Fibroblast of skin of right biceps (primary cell): ENCODE measurements at regions not wholly inside any gene's neighbourhood (a gene's known extent, or its start where the extent isn't known, plus 50 kb on each side); places are given as distances from the start of the nearest gene placed in this dataset.

Experiments
- DNase-seq: peaks from one replicate; pipeline ENCODE4 v3.0.0-alpha.2; 2013

DNA sequence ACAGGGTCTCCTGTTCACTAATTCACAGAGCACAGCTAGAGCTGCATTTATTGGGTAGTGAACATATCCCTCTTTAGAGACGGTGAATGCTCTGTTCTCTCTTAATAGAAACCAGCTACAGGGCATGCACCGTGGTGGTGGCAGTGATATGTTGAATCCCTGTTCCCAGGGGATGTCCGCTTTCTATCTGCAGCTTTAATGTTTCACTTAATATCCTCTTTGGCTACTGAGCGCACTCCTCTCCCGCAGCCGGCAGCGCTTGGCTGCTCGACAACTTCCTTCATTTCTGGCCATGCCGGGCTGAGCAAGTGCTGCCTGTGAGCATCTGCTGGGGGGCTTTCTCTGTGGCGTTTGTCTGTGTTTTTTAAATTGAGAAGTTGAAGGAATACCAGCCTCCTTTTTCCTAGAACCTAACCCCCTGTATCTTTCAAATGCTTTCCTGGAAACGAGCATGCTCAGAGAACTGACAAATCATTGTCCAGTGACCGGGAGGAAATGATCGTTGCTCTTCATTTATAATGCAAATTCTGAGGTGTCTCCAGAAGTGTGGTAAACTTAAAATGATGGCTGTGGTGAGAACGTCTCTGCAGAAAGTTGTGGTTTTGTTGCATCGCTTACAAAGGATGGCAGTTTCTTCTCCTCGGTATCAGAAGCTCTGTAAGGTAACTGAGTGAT is 297.9 kb downstream of the UTRN start:
- DNase-seq: peak; percentile 36

DNA sequence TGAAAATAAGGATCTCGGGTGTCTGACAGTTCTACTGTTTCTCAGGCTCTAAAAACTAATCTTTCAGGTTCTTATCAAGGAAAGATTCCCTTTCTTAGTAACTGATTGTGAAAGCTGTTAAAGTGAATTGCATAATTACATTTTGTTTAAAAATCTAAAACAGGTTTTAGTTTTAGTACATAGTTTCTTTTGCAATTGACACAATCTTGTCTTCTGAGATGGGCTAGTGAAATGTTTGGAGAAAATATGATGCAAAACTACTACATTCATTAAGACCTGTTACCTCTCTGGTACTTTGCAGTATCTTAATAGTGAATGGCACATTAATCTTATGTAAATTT is 298.4 kb downstream of the UTRN start:
- no peak for DNase-seq

DNA sequence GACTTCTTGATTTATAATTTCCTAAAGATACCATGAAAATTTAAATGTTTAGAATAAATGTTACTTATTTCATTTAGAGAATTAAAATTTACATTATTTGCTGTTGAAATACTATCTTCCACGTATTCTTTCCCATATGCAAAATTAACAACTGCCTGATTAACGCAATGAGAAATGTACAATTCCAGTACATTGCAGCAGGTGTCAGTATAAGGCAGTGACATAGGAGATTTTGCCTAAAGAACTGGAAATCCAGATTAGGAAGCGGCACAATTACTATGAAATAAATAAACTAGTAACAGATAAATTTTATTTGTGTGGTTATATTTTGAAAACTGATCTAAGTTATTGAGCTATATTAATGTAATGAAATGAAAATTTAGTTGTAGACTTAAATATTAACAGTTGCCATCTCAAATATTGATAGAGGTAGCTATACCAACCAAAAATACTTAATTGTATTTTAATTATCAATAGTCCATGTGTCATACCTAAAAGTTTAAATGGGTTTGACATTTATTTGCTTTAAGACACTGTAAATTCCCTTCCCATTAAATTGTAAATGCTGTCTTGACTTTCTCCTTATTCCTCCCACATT is 300.2 kb downstream of the UTRN start:
- peak; percentile 45 for DNase-seq

DNA sequence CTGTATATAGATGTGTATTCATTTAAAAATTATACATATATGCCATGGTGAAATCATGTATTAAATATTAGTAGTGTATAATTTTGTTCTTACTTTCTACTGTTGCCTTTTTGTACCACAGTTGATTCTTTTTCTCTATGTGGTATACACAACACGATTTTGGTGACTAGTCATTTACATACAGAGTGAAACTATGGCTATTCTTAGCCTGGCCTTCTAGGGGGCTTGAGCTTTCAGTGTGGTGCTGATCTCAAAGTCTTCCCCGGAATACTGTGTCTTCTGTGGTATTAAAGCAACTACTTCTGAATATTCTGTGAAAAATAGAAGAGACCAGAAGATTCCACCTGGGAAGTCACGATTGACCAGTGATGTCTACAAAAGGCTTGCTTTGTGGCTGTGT is 301.9 kb downstream of the UTRN start:
- no peak for DNase-seq

DNA sequence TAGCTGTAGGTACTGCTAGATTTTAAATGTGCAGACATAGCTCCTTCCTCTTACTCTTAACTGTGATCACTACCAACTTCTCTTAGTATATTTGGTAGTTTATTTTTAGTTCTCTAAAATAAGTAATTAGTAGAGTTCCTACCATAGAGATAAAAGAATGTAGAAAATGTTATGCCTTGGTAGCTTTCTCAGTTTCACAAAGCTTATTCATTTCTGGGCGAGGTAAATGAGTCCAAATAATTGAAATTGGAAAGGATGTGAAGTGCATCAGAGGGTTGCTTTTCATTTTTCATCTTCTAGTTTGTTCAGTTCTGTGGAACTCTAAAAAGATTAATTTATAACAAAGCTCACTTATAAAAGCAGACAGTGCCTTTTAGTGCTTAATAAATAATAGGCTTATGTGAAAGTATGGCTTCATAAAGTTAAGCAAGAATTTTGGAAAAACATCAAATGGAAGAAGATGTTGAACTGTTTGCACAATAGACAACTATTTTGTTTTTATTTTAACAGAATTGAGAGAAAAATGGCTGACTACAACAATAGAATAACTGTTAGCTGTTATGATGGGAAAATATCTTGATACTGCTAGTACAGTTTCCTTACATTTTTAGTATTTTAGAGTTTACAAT is 303.7 kb downstream of the UTRN start:
- no peak for DNase-seq

DNA sequence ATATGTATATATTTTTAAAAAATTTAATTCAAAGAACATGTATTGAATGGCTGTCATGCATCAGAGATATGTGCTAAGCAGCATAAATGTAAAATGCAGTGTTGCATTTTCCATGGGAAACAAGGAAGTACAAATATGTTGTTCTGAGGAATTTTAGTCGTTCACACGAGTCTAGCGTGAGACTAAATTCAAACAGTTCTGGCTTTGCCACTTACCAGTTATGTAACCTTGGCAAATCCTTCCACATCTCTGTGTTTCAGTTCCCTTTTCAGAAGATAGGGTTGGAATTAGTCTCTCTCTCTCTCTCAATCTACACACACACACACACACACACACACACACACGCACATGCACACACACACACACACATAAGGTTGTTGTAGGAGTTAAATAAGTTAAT is 305.4 kb downstream of the UTRN start:
- DNase-seq: no peak

DNA sequence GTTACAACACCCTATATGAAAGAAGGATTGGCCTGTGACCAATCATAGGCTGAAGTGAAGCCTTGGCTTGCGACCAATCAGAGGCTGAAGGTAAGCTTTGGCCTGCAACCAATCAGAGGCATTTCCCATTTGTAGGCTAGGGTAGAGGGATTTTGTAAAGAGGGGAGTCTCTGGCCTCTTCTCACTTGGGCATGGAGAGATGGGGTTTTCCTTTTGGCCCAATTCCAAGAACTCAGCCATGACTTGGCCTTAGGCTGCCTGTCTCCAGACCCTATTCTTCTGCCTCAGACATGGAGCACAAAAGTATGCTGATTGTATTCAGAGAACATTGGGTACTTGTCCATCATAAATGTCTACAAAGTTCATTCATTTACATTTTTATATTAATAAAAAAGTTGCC is 308.3 kb downstream of the UTRN start:
- no peak for DNase-seq

DNA sequence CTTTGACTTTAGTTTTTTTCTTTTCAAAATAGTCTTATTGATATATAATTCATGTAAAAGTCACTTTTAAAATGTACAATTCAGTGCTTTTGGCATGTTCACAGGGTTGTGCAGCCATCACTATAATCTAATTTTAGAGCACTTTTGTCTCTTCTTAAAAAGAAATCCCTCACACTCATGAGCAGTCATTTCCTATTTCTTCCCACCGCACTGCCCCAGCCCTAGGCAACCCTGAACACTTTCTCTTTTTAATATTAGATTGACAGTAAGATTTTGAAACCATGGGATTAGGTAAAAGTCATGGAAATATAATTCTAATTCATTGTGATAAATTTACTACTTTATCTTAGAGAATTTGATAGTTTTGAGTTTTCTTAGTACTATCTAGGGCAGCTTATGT is 309.4 kb downstream of the UTRN start:
- DNase-seq: no peak

DNA sequence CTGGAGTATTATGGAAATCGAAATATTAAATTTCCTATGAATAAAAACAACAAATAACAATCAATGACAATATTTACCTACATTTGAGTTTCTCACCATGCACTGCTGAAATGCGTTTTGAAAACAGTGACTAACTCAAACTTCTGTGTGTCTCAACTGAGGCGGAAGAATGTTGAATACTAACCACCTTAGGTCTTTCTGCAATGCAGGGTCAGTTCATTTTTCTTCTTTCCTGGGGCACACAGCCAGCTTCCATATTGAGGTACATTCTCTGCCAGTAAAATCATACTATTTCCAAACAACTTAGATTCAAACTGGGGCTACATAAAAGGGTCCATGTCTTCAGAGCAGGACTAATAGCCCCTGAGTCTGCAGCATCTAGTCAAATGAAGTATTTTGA is 310.1 kb downstream of the UTRN start:
- peak; percentile 24 for DNase-seq

DNA sequence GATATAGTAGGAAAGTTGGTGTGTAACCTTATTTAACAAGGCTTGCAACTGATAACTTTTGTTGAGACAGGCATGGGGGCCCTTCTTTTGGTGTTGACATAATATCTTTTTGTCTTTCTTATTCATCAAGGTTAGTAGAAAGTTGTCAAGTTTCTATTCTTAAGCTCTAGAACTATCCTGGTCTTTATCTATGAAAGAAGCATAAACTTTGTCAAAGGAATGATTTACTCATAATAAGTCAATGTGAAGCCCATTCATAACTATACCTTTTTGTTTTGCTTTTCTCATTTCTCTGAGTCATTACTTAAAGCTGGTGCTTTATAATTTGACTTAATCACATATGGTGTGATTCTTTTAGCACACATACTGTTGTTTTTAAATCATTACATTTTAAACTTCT is 312.4 kb downstream of the UTRN start:
- DNase-seq: no peak

DNA sequence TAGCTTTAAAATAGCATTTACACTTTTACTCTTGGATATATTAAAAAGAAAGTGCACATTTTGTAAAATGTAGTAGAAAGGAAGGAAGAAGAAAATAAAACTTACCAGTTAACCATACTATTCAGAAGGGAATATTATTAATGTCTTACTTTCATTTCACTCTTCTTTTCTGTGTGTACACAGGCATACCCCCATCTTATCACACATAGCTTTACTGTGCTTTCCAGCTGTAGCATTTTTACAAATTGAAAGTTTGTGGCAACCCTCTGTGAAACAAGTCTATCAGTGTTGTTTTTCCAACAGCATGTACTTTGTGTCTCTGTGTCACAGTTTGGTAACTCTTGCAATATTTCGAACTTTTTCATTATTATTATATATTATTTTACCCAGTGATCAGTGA is 314.5 kb downstream of the UTRN start:
- no peak for DNase-seq

DNA sequence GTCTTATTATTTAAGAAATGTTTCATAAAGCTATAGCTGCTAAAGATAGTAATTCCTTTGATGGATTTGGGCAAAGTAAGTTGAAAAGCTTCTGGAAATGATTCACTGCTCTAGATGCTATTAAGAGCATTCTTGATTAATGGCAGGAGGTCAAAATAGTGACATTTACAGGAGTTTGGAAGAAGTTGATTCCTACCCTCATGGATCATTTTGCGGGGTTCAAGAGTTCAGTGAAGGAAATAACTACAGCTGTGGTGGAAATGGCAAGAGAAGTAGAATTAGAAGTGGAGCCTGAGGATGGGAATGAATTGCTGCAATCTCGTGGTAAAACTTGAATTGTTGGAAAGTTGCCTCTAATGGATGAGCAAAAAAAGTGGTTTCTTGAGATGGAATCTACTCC is 316.1 kb downstream of the UTRN start:
- DNase-seq: peak; percentile 63

DNA sequence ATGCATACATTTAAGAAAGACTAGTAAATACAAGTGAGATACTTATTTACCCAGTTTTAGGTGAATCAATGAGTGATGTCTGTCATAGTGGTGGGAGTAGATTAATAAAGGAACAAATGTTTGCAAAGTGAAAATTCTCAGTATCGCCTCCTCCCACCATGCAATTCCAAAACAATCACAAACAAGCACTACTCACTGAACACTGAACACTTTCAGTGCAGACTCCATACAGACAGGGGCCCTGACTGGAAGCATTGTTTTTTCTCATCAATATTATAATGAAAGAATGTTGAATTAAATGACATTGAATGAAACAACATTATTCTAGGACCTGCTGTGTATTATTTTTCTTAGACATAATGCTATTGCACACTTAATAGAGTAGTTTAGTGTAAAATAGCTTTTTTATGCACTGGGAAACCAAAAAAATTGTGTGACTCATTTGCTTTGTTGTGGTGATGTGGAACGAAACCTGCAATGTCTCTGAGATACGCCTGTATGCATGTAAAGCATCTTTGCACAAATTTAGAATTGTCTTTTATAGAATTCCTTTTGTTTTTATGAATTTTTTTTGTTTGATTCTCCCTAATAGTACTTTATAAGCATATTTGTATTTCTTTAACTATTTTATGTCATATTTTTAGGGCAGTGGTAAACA is 317.5 kb downstream of the UTRN start:
- DNase-seq: no peak

DNA sequence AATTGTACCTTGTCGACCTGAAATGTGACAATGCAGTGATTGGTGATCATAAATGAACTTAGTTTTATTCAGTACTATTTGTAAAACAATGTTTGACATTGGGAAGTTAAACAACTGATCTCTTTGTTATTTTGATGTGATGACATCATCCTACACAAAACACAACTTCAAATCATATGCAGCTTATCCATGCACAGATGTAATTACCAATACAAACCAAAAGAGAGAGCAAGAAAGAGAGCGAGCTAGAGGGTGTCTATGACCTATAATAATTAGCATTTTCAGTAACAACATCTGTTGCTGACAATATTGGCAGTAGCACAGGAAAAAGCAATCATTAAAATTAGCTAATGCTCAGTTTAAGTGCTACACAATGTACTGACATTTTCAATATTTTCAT is 320.9 kb downstream of the UTRN start:
- DNase-seq: no peak

DNA sequence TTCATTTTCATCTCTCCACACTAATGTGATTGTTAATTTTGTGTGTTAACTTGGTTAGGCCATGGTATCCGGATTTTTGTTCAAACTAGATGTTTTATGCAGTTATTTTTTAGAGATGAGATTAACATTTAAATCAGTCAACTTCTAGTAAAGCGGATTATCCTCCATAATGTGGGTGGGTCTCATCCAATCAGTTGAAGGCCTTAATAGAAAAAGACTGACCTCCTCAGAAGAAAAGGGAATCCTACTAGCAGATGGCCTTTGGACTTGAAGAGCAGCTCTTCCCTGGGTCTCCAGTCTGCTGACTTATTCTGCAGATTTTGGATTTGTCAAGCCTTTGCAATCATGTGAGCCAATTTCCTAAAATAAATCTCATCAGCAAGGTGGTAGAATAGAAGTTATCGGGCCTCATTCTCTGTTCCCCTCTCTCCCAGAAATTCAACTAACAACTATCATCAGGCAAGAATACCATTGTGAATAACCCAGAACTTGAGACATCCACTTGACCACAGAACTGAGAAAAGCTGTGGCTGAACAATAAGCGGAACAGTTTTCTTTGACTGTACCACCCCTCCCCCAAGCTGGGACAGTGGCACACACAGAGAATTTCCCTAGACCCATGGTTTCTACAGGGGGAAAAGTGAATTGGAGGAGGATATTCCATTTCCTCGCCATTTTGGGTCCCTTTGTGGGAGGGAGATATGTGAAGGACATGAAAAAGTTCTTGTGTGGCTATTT is 323.0 kb downstream of the UTRN start:
- DNase-seq: no peak

DNA sequence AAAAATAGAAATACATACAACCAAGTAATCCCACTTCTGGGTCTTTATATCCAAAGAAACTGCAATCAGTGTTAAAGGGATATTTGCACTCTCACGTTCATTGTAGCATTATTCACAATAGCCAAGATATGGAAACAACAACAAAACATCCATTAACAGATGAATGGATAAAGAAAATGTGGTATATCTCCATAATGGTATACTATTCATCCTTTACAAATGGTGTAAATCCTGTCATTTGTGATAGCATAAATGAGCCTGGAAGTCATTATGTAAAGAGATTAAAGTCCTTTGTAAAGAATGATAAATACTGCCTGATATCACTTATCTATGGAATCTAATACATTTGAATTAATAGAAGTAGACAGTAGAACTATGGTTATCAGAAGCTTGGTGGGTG is 327.7 kb downstream of the UTRN start:
- DNase-seq: no peak

DNA sequence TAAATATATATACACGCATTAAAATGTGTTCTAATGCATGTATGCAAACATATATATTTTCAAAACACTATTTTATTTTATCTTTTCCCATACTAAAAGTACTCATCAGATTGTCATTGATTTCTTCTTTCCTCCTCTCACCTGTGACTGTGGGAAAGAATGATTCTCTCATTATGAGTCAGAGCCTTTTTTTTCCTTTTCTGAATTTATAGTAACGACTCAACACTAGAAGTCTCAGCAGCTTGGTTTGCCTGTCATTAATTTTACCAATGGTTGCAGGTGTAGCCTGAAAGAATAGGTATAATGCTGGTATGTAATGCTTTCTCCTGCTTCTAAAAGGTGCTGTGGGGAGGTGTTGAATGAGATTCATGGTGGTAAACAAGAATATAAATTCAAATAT is 328.7 kb downstream of the UTRN start:
- no peak for DNase-seq

DNA sequence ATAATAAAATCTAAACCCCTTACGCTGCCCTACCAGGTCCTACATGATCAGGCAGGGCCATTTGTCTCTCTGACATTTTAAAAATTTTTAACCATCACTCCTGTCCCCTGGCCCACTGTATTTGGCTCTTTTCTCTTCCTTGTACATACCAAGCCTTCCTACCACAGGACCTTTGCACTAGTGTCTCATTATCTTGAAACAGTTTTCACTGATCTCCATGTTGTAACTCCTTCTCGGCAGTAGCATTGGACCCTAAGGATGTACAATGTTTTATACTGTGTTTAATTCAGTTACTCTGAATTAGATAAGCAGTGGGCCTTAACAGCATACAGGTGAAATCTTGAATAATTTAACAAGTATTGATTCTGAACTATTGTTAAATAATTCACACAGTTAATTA is 330.7 kb downstream of the UTRN start:
- no peak for DNase-seq

DNA sequence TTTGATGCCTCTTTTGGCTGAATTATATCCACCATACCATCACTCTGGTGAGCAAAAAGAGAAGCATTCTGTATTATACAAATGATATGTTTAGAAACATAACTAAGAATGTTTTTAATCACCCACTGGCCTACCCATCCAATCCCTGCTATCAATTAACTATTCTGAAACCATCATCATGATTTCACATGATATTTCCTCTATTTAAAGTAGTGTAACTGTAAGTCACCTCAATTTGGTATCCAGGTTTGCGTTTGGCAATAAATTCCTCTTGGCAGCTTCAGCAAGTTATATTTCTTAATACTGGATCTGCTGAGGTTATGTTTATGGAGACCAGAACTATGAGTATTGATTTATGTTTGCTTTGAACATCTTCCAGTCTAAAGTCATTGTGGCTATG is 332.1 kb downstream of the UTRN start:
- peak; percentile 25 for DNase-seq

DNA sequence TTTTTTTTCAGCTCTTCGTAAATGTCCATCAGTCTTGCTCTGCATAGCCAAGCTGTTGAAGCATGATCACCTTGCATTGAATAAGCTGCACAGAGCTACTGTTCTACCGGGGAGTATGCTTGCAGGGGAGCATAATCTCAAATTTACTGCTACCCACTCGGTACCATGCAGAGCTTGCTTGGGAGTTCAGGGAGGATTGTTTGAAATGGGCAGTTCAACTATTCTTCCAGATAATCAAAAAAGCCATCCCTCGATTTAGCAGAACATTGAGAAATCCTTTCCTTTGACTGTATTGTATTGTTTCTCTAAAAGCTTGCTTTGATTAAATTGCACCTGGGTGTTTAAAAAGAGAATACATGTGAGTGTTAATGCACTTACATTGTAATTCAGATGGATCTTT is 332.6 kb downstream of the UTRN start:
- no peak for DNase-seq

DNA sequence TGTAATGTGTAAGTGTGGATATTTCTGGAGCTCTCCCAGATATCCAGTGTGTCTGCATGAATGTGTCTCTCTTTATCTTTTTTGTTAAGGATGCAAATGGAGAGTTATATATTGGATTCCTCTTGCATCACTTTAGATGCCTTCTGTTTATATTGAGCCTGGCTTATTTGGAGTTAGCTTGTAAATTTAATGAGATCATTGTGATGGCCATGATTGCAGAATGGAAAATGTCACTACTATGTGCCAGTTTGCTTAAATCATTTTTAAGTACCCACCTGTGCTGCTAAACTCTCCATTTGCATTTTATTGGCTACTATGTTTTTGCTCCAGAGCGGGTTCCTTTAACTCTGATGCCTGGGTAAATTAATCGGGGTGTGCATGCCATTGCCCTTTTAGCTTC is 334.8 kb downstream of the UTRN start:
- DNase-seq: no peak

DNA sequence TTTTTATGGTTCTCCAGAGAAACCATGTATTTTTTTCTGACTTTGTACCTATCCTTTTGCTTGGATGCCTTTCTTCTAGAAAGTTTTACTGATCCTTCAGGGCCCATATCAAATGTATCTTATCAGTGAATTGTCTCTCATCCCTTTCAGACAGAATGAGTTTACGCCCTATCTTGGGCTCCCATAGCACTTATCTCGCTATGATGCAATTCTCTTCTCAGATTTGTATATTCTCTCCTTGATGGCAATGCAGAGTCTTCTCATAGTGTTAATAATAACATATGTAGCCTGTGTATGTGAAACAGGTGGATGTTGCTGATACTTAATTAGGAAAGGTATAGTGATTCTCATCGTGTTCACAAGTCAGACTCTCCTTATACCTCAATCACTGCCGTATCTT is 336.2 kb downstream of the UTRN start:
- no peak for DNase-seq

DNA sequence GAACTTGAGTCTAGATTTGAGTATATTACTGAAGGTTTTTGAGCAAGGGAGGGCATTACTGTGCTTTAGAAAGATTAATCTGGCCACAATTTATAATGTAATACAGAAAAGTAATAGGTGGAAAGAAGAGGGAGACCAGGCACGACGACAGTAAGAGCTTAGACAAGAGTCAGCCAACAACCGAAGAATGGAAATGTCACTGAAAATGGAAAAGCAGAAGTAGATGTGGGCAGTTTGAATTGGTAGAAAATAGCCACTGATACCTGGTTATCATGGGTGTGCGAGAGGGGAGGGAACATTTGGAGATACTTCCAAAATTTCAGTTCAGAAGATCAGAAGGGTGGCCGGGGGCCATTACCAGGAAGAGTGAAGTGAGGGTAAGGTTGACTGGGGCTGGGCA is 339.1 kb downstream of the UTRN start:
- no peak for DNase-seq

DNA sequence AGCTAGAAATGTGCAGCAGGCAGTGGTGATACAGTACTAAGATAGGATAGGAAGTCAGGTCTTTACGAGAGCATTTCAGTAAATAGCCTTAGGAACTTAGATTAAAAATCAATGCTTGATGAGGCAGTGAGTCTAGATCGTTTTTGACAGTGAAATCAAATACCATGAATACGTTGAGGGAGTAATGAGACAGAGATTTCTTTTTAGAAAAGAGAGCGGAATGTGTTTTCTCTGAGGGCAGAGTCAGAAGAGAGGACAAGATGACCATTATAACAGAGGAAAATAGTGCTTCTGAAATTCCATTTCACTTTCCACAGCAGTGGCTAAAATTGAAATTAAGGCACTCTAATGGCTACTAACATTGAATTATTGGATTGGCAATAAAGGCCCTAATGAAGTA is 339.6 kb downstream of the UTRN start:
- no peak for DNase-seq
